ENCODE measurements at regions not wholly inside any gene's neighbourhood (a gene's known extent, or its start where the extent isn't known, plus 50 kb on each side); places are given as distances from the start of the nearest gene placed in this dataset.

DNA sequence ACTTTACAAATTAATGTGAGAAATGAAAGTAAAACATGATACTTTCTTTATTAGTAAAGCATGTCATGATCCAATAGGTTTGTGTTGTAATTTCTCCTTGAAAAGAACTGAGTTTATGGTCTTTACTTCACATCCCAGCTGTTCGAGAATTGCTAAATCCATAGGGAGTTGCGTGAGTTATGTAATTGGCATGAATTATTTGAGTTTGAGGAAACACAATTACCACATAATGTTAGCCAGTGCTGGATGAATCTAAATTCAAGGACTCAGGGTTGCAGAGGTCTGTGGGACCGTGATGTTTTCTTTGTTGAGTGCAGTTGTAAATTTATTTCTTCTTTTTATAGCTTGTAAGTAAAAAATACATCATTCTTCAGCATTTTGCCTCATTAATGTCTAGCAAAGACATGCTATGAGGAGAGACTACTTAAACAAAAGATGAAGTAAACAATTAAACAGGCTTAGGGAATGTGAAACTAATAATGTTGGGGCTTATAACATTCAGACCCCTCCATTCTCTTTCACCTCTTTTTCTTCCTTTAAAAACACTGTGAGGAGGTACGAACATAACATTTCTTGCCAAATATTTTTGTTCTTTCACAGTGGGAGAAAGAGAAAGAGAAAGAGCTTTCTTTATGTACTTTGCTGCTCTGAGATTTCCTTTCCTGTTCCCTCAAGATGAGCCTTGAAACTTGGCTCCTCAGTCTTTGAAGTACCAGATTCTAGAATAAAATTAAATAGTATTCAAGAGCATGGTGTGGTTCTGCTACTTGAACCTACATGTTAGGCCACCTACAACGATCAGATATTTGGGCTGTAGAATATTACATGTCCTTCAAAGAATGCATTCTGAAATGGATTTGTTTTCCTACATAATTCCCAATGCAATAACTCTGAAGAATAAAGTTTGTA is 159.6 kb upstream of the ANK2 start:
- TF ChIP-seq BACH2 (CRISPR knock-in tag; IDR thresholded peaks at IDR 0.05; ENCODE audit: borderline replicate concordance): no peak
- TF ChIP-seq, protein P1, sequence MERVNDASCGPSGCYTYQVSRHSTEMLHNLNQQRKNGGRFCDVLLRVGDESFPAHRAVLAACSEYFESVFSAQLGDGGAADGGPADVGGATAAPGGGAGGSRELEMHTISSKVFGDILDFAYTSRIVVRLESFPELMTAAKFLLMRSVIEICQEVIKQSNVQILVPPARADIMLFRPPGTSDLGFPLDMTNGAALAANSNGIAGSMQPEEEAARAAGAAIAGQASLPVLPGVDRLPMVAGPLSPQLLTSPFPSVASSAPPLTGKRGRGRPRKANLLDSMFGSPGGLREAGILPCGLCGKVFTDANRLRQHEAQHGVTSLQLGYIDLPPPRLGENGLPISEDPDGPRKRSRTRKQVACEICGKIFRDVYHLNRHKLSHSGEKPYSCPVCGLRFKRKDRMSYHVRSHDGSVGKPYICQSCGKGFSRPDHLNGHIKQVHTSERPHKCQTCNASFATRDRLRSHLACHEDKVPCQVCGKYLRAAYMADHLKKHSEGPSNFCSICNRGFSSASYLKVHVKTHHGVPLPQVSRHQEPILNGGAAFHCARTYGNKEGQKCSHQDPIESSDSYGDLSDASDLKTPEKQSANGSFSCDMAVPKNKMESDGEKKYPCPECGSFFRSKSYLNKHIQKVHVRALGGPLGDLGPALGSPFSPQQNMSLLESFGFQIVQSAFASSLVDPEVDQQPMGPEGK (CRISPR knock-in tag; IDR thresholded peaks at IDR 0.05; ENCODE audit: borderline replicate concordance): no peak
- peak; percentile 8; the same call in 1 of the 2 replicates for TF ChIP-seq ISL1 (CRISPR knock-in tag; IDR thresholded peaks at IDR 0.05)
- no peak for TF ChIP-seq TCF4 (CRISPR knock-in tag; IDR thresholded peaks at IDR 0.05; ENCODE audit: borderline replicate concordance)
- no peak for TF ChIP-seq RARB (CRISPR knock-in tag; IDR thresholded peaks at IDR 0.05)
- no peak for TF ChIP-seq GLIS3 (CRISPR knock-in tag; IDR thresholded peaks at IDR 0.05)
- no peak for TF ChIP-seq POU6F1 (CRISPR knock-in tag; IDR thresholded peaks at IDR 0.05; ENCODE audit: borderline replicate concordance, low read depth)
- TF ChIP-seq ZFP3 (CRISPR knock-in tag; IDR thresholded peaks at IDR 0.05): no peak
- no peak for TF ChIP-seq ZNF8 (CRISPR knock-in tag; IDR thresholded peaks at IDR 0.05)
- TF ChIP-seq ZFP30 (CRISPR knock-in tag; IDR thresholded peaks at IDR 0.05): no peak
- TF ChIP-seq, protein P2, sequence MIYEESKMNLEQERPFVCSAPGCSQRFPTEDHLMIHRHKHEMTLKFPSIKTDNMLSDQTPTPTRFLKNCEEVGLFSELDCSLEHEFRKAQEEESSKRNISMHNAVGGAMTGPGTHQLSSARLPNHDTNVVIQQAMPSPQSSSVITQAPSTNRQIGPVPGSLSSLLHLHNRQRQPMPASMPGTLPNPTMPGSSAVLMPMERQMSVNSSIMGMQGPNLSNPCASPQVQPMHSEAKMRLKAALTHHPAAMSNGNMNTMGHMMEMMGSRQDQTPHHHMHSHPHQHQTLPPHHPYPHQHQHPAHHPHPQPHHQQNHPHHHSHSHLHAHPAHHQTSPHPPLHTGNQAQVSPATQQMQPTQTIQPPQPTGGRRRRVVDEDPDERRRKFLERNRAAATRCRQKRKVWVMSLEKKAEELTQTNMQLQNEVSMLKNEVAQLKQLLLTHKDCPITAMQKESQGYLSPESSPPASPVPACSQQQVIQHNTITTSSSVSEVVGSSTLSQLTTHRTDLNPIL (CRISPR knock-in tag; IDR thresholded peaks at IDR 0.05; ENCODE audit: low read depth): no peak
